ENCODE measurements at regions not wholly inside any gene's neighbourhood (a gene's known extent, or its start where the extent isn't known, plus 50 kb on each side); places are given as distances from the start of the nearest gene placed in this dataset.

DNA sequence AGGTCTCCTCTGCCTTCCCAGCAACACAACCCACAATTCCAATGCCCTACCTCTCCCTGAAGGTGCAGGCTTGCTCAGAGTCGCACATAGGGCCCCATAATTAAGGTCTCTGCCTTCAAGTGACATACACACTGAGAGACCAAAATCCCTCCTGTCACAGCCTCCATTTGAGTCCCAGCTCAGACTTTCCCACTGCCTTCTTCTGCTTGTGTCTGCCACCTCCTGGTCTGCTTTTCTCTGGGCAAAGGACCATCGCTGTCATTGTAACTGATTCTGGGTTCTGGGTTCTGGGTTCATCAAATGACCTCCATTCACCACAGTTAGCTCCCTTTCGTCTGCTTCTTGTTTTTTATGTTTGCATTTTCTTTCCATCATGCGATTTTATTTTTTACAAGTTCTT lies 119.2 kb upstream of the ATP1B1 start:
- TF ChIP-seq ZNF274 (IDR thresholded peaks at IDR 0.05; ENCODE audit: low read depth, low read length) (no peak), SUZ12 (IDR thresholded peaks at IDR 0.05; ENCODE audit: extremely low read depth, insufficient read depth, insufficient read length) (no peak), YY1 (IDR thresholded peaks at IDR 0.05; ENCODE audit: insufficient read depth, insufficient read length) (no peak)
